Body of pancreas (tissue), 4 donors: ENCODE measurements at regions not wholly inside any gene's neighbourhood (a gene's known extent, or its start where the extent isn't known, plus 50 kb on each side); places are given as distances from the start of the nearest gene placed in this dataset.

Source experiments
- POLR2A ChIP-seq, 3 donors: fragments of 450-650 bp; IDR thresholded peaks; one replicate each; pipeline ENCODE4 v1.6.1; 2016; ENCODE audit warnings: antibody characterized with exemption in 3 of 3, mild to moderate bottlenecking in 2 of 3
- TF ChIP-seq, protein P1 (sequence below), 7 experiments: fragments of 450-650 bp in 4 of 7; fragments of 200-600 bp in 3 of 7; sonication (generic) in 3 of 7; IDR thresholded peaks; one replicate each; pipeline ENCODE4 v1.5.1; 2016 to 2019; ENCODE audit warnings: antibody characterized with exemption in 7 of 7

DNA sequence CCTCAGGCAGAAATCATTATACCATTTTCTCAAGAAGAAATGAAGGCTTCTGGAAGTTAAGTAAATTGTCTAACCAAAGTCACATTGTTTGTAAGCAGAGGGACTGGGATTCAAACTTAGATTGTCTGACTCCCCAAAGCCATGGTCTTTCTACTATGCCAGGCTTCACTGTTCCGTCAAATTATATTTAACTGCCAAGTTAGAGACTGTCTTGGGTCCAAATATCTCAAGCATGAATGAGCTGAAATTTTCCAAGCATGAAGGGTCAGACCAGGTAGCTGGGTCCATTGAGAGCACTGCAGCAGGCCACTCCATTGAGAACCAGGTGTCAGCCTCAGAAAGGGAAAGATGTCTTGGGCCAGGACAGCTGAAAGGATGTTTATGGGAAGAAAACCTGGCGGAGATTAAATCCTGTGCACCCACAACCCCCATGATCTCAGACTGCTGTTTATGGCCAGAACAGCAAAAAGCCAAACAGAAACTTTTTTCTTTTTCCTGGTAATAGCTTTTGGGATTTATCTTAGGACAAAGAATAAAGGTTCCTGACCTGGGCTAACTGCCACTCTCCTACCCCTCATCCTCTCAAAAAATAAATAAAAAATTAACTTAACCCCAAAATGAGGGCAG is 612.3 kb downstream of the INSC start:
- TF ChIP-seq, protein P1, sequence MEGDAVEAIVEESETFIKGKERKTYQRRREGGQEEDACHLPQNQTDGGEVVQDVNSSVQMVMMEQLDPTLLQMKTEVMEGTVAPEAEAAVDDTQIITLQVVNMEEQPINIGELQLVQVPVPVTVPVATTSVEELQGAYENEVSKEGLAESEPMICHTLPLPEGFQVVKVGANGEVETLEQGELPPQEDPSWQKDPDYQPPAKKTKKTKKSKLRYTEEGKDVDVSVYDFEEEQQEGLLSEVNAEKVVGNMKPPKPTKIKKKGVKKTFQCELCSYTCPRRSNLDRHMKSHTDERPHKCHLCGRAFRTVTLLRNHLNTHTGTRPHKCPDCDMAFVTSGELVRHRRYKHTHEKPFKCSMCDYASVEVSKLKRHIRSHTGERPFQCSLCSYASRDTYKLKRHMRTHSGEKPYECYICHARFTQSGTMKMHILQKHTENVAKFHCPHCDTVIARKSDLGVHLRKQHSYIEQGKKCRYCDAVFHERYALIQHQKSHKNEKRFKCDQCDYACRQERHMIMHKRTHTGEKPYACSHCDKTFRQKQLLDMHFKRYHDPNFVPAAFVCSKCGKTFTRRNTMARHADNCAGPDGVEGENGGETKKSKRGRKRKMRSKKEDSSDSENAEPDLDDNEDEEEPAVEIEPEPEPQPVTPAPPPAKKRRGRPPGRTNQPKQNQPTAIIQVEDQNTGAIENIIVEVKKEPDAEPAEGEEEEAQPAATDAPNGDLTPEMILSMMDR (IDR thresholded peaks at IDR 0.05), result no peak
- TF ChIP-seq POLR2A (IDR thresholded peaks at IDR 0.05), result no peak
